GM19452 (cell line): ENCODE measurements at regions not wholly inside any gene's neighbourhood (a gene's known extent, or its start where the extent isn't known, plus 50 kb on each side); places are given as distances from the start of the nearest gene placed in this dataset.

Source experiments
- ATAC-seq: cut with Tn5 transposase; IDR thresholded peaks from one replicate; pipeline ENCODE4 v1.9.1; 2021; ENCODE audit not compliant: unreplicated experiment

DNA sequence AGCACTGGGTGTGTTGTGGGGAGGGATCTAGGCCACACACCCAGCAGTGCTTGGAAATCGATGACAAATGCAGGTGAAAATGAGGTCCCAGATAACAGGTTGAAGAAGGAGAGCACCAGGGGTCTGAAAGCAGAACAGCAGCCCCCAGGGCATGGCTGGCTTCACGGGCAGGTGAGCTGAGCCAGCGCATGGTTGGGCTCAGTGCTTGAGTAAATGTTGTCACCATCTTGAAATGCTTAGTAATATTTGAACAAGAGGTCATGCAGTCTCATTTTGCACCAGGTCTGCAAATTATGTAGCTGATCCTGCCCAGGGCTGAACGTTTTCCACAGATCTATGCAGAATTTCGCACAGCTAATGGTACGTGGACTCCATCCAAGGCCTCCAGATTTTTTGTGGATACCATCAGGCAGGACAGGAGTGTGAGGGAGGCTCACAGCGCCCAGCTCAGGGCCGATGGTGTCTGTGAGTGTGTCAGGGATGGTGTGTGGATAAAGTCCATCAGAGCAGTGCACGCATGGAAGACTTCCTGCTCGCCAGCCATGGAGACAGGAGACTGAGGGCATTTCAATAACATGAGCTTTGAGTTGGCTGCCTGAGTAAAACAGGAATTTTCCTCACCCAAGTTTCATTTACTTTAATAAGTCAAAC lies 53.1 kb upstream of the SNX9 start:
- ATAC-seq = no peak

DNA sequence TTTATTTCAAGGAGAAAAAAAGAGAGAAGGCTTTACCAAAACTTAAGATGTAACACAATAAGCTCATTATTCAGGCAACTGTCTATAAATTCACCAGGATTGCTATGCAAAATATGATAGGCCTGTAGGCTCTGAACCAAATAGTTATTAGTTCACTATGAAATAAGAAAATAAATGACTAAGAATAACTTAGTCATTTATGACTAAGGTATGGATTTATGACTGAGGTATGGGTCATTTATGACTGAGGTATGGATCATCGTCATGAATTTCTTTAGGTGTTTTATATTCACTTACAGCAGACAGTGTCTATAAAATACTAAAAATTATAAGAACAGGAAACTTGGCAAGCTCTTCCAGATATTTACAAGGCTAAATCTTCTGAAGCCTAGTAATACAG lies 52.1 kb upstream of the SNX9 start:
- no peak for ATAC-seq

DNA sequence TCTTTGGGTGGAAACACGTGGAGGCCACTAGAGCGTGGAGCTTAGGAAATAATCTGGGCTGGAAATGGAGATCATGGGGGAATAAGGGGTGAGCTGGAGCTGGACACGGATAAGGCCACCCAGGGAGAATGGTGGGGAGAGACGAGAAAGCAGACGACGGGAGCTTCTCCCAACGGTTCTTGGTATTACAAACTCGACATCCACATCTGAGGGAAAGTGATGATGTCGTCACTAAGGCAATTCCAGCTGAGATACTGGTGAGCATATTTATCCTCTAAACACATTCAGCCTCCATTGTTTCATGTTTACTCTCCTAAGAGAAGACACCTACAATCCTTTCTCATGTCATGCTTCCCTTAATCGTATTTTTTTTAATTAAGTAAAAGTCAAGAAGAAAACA lies 50.2 kb upstream of the SNX9 start:
- ATAC-seq = no peak
